CD1c-positive myeloid dendritic cell (primary cell): ENCODE measurements at regions not wholly inside any gene's neighbourhood (a gene's known extent, or its start where the extent isn't known, plus 50 kb on each side); places are given as distances from the start of the nearest gene placed in this dataset.
"Not testable (repeated sequence)": the region's sequence is repeated elsewhere in the genome, so short reads cannot be mapped to it uniquely, and the experiment has no call there.

Source experiments
- DNase-seq: peaks from one replicate; pipeline ENCODE4 v3.0.0-alpha.2; 2016; ENCODE audit errors: extremely low spot score

- DNase-seq, result no peak
Observed at GRCh38 chr21:18550361-18550760, 146.8 kb upstream of the TMPRSS15 start.

GRCh38 chr21:18553786-18554185, 150.2 kb upstream of the TMPRSS15 start:
- no peak for DNase-seq

DNA sequence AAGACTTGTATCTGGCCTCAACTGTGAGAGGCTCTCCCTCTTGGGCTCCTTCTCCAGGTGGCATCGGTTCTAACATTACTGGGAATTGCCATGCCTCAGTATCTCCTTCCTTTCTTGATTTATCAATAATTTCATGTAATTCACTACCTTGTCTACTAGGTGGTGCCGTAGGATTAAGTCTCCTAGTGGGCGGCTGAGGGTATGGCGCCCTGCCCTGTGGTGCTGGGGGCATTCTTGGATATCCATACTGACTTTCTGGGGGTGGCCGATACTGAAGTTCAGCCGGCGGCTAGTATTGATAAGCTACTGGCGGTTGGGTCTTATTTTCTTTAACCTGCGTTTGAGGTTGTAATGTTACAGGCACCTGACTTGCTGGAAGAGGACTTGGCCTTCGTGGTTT, 164.2 kb upstream of the TMPRSS15 start:
- DNase-seq, result not testable (repeated sequence)

DNA sequence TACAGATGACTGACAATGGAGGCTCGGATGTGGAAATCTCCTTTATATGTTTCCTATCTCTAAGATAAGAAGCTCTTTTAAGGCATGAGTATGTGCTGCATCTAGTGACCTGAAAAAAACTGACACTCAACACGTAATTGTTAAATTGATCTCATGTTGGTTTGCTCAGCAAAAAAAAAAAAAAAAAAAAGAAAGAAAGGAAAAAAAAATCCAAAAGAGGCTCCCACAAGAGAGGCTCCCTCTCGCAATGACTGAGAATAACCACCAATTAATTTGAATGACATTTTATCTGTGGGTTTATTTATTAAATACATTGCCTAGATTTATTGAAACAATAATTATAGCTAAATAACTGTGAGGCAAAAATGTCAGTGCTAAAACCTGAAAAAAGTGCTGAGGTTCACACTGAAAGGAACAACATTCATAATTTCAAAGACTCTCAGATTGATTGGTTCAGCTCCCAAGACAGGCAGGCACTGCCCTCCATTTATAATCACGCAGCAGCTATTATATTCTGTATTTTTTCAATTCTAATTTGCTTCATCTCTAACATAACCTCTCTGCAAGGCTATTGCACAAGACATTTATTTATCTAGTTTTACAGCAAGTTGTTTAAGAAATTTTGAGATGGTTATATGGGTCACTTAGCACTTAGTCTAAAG, 184.5 kb upstream of the TMPRSS15 start:
- DNase-seq, result no peak

DNA sequence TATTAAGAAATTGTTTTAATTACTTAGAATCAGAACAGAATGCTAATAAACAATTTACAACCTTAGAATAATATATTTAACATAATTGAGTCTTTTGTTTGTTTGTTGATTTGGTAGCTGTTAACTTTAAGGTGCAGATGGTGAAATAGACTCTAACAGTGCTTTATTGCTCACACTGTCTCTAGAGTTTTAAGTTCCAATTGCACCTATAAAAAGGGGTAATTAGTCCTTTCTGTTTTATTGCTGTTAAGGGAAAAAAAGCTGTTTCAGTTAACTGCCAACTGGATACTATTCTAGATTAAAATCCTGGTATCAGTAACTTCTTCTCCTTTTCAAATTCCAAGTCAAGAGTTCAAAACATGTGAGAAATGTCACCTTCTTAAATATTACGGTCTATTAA, 197.6 kb upstream of the TMPRSS15 start:
- no peak for DNase-seq

GRCh38 chr21:18602711-18603110, 199.1 kb upstream of the TMPRSS15 start:
- no peak for DNase-seq

DNA sequence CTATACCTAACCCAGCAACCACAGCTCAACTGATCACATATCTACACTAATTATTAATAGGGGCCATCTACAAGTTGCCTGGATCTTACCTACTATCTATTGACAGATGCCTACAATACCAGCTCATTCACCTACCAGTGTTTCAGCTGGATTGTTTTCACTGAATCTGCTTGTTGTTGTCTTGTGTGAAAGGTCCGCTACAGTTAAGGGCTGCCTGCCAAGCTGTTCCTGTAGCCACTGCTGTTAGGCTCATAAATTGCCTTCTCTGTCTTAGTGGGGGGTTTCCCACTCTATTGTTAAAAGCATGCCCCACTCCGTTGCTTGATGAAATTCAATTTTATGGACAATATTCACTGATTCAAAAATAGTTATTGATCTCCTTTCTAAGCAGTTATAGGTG, 199.7 kb upstream of the TMPRSS15 start:
- DNase-seq, result no peak

DNA sequence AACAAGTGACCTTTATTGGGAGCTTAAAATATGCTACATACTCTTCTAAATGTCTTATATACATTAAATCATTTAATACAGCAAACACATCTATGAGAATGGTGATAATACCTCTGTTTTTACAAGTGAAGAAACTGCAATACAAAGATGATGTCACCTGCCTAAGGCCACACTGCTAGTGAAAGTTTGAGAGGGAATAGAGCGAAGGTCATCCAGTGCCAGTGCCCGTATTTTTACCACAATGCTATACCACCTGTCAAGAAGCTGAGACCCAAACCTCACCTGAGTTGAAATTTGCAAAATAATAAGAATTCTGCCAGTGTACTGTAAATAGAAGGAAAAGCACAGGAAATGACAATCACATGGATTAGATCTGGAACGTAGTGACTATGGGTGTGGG, 200.4 kb upstream of the TMPRSS15 start:
- DNase-seq, result no peak

DNA sequence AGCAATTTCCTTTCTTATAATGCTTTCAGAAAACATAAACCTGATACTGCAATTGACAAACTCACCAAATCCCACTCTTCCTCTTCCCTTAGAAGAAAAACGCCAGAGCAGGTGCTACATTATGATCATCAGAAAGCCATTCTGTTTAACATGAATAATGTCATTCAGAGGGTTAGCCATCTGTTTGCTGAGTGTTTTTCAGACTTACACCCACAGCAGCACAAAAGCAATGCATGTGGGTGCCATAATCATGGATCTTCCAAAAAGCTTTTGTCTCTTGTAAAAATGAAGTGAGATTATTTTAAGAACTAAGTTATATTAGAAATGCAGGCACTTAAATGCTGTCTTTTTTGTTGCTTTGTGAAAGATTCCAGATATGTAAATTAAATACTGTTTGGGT, 204.6 kb upstream of the TMPRSS15 start:
- no peak for DNase-seq

GRCh38 chr21:18614303-18614702, 210.7 kb upstream of the TMPRSS15 start:
- DNase-seq, result no peak

GRCh38 chr21:18617291-18617690, 213.7 kb upstream of the TMPRSS15 start:
- no peak for DNase-seq

DNA sequence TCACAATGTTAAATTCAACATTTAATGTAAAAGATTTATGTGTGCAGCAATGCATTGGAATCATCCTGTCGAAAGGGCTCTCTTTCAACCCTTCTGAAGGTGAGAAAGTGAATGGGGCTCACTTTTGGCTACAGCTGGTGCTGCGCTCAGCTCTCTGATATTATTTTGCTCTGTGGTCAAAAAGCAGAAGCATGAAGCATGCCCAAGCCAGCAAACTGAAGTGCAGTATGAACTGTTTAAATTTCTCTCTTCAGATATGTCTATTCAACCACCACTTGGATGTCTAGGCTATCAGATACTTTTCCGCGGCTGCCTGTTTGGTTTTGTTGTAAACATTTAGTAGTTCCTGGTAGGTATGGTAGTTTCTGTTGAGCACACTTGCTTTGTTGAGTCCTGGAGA, 216.9 kb upstream of the TMPRSS15 start:
- DNase-seq, result no peak

DNA sequence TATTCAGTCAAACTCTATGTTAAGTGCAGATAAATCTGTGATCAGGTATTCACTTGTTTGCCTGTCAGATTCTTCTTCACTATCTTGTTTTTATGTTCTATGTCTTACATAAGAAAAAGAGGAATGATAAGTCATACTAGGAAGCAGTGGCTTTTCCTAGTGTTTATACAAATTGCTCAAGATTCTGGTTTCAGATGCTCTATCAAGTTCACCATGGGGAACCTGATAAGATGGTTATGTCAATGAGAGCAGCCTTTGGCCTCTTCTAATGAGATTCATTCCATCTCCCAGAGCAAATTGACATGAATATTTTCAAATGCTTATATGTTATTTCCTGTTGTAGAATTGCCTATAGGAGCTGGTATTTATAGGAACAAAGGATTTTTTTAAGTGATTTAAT, 218.8 kb upstream of the TMPRSS15 start:
- DNase-seq, result no peak

DNA sequence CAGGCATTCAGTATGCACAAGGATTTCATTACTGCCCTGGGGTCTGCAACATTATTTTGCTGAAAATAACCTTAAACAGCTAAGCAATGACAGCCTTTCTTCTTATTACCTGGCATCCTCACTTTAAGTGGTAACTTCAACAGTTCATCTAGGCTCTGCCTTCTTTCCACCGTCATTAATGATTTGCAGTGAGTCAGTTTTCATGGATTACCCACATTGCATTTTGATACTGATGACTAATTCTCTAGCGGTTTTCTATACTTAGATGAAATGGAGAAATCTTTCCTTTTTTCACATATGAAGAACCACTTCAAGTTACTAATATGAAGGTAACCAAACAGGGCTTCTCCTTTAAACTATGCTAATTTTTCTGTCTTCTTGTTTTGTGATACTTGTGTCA, 226.9 kb upstream of the TMPRSS15 start:
- DNase-seq, result no peak

DNA sequence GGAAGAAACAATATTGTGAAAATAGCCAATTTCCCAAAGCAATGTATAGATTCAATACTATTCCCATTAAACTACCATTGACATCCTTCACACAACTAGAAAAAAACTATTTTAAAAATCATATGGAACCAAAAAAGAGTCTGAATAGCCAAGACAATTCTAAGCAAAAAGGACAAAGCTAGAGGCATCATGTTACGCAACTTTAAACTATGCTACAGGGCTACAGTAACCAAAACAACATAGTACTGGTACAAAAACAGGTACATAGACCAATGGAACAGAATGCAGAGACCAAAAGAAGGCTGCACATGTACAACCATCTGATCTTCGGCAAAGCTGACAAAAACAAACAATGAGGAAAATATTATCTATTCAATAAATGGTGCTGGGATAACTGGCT, 233.3 kb upstream of the TMPRSS15 start:
- DNase-seq, result no peak

DNA sequence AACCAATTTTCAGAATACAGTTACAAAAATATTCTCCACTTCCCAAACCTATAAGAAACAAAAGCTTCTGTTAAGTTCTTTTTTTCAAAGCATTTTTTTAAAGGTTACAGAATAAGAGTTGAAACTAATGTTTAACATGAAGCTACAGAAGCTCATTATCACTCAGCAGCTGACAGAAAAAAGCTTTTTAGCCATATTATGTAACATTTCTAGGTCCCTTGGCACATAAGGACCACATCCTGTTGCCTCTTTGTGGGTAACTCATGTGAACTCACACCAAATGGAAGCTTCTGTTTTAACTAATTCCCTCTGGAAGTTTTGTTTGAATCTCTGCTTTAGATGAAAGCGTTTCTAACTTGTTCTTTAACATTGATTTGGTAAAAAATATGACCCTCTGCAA, 242.5 kb upstream of the TMPRSS15 start:
- no peak for DNase-seq

- DNase-seq, result no peak
Observed at GRCh38 chr21:18655931-18656330, 252.3 kb upstream of the TMPRSS15 start.

- DNase-seq, result no peak
Observed at GRCh38 chr21:18661842-18662241, 258.3 kb upstream of the TMPRSS15 start.

DNA sequence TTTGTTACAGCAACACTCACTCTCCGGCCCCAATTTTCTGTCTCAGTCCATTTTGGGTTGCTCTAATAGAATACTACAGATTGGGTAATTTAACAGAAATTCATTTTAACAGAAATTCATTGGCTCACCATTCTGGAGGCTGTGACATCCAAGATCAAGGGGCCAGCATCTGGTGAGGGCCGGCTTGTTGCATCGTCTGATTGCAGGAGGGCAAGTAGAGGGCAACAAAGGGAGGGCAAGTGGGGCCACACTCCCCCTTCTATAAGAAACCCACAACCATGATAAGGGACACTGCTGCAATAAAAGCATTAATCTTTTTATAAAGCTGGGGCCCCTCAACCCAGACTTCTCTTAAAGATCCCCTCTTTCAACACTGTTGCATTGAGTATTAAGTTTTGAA, 260.1 kb upstream of the TMPRSS15 start:
- DNase-seq, result no peak

- DNase-seq, result no peak
Observed at GRCh38 chr21:18666725-18667124, 263.1 kb upstream of the TMPRSS15 start.

DNA sequence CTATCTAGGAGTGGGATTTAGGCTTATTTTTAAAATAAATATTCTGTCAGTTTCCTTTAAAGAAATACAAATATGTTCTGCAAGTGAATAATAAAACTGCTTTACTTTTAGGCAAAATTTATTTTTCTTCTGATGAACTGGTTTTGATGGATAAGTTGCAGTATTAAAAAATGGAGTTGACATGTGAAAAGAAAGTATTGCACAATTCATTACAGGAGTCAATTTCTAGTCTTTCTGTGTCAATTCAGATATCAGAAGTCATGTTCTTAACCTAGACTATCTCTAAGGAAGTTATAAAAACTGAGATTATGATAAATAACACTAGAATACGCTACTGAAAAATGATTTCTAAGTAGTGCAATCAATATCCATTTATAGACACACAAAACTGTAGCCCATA, 270.2 kb upstream of the TMPRSS15 start:
- DNase-seq, result no peak

GRCh38 chr21:18677632-18678031, 274.0 kb upstream of the TMPRSS15 start:
- no peak for DNase-seq

DNA sequence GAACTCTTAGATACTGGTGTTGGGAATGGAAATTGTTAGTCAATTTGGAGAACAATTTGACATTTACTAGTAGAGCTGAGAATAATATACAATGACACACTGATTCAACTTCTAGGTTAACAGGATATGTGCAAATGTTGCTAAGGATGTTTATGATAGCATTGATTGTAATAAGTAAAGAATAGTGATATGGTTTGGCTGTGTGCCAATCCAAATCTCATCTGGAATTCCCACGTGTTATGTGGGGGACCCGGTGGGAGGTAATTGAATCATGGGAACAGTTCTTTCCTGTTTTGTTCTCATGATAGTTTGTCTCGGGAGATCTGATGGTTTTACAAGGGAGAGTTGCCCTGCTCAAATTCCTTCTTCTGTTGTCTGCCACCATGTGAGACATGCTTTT, 302.4 kb upstream of the TMPRSS15 start:
- no peak for DNase-seq

DNA sequence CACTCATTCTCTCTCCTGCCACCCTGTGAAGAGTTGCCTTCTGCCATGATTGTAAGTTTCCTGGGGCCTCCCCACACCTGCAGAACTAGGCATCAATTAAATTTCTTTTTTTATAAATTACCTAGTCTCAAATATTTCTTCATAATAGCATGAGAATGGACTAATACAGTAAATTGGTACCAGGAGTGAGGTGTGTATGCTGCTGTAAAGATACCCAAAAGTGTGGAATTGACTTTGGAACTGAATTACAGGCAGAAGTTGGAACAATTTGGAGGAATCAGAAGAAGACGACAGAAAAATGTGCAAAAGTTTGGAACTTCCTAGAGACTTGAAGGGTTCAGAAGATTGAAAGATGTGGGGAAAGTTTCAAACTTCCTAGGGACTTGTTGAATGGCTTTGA, 308.1 kb upstream of the TMPRSS15 start:
- DNase-seq, result no peak
